Neural progenitor cell (in vitro differentiated cells): ENCODE measurements at regions not wholly inside any gene's neighbourhood (a gene's known extent, or its start where the extent isn't known, plus 50 kb on each side); places are given as distances from the start of the nearest gene placed in this dataset.

Source experiments
- CTCF ChIP-seq: fragments of 200-600 bp; sonication (generic); IDR thresholded peaks from 2 replicates; pipeline ENCODE4 v1.5.1; 2017; ENCODE audit warnings: antibody characterized with exemption, mild to moderate bottlenecking
- EZH2phosphoT487 ChIP-seq: fragments of 200-600 bp; sonication (generic); IDR thresholded peaks from 2 replicates; pipeline ENCODE4 v1.6.1; 2017; ENCODE audit warnings: antibody characterized with exemption

GRCh38 chr3:137325934-137326333 is 368.2 kb downstream of the IL20RB start:
- TF ChIP-seq CTCF (no peak), EZH2phosphoT487 (no peak)
